NCI-H2107 treated with DMSO at 0.1 percent for 48 hours (cell line): ENCODE measurements at regions not wholly inside any gene's neighbourhood (a gene's known extent, or its start where the extent isn't known, plus 50 kb on each side); places are given as distances from the start of the nearest gene placed in this dataset.

ENCODE experiments used
- DNase-seq: peaks from one replicate; lab custom pipeline; 2025; ENCODE audit not compliant: unreplicated experiment; lab: John Stamatoyannopoulos, UW

GRCh38 chr5:153439130-153439529 lies 51.3 kb upstream of the GRIA1 start:
- DNase-seq, result no peak
